ENCODE measurements at regions not wholly inside any gene's neighbourhood (a gene's known extent, or its start where the extent isn't known, plus 50 kb on each side); places are given as distances from the start of the nearest gene placed in this dataset.

GRCh38 chr1:88134983-88135921 lies 548.8 kb upstream of the PKN2 start:
- H3K36me3 ChIP-seq = no peaks in the 10 kb centered on the region
- H4K20me1 ChIP-seq = no peaks in the 10 kb centered on the region
- H3K27ac ChIP-seq = no peak overlapping the region
- H3K9me3 ChIP-seq (replicated peaks in 1 of 11) = 0 out of 22 replicates have a peak, but pooled peaks cover 0 to 7% (median 0%) of the 10 kb centered on the region in 11 experiments
- TF ChIP-seq Cebpa-rat (IDR thresholded peaks at IDR 0.05) = no peak
- no peak overlapping the region for H3K9ac ChIP-seq
- no peak overlapping the region for H3K4me2 ChIP-seq
- no peaks in the 10 kb centered on the region for H3K4me1 ChIP-seq
- no peak overlapping the region for H3K4me3 ChIP-seq
- no peaks in the 10 kb centered on the region for H3K27me3 ChIP-seq

GRCh38 chr1:88139633-88140032 lies 544.4 kb upstream of the PKN2 start:
- H3K27me3 ChIP-seq = no peaks in the 10 kb centered on the region
- H3K4me3 ChIP-seq = no peak overlapping the region
- H3K4me1 ChIP-seq = no peaks in the 10 kb centered on the region
- no peak overlapping the region for H3K27ac ChIP-seq
- no peaks in the 10 kb centered on the region for H3K36me3 ChIP-seq
- H3K9ac ChIP-seq = no peak overlapping the region
- H4K20me1 ChIP-seq = no peaks in the 10 kb centered on the region
- no peak overlapping the region for H3K4me2 ChIP-seq
- TF ChIP-seq Cebpa-rat (IDR thresholded peaks at IDR 0.05) = no peak
- H3K9me3 ChIP-seq (replicated peaks in 1 of 11) = no peaks in the 10 kb centered on the region; a peak in 1 of 22 replicates

- H3K27ac ChIP-seq = no peak overlapping the region
- H3K4me2 ChIP-seq = no peak overlapping the region
- H3K4me3 ChIP-seq = no peak overlapping the region
- no peaks in the 10 kb centered on the region; a peak in 1 of 22 replicates for H3K9me3 ChIP-seq (replicated peaks in 1 of 11)
- no peak for TF ChIP-seq Cebpa-rat (IDR thresholded peaks at IDR 0.05)
- H4K20me1 ChIP-seq = no peaks in the 10 kb centered on the region
- H3K27me3 ChIP-seq = no peaks in the 10 kb centered on the region
- no peak overlapping the region for H3K9ac ChIP-seq
- H3K4me1 ChIP-seq = no peaks in the 10 kb centered on the region
- no peaks in the 10 kb centered on the region for H3K36me3 ChIP-seq
These were observed 543.7 kb upstream of the PKN2 start for GRCh38 chr1:88140325-88140724.

GRCh38 chr1:88141499-88142074 lies 542.5 kb upstream of the PKN2 start:
- Histone ChIP-seq H3K9me3 (replicated peaks in 1 of 11) (no peaks in the 10 kb centered on the region; a peak in 1 of 22 replicates), H3K4me3 (no peak overlapping the region), H3K27ac (no peak overlapping the region), H4K20me1 (no peaks in the 10 kb centered on the region), H3K4me2 (peak overlapping the region in 2 of 11 experiments; percentile 25 to 26; a peak in 2 of 22 replicates), H3K4me1 (no peaks in the 10 kb centered on the region), H3K27me3 (no peaks in the 10 kb centered on the region), H3K36me3 (no peaks in the 10 kb centered on the region), H3K9ac (no peak overlapping the region)
- no peak for TF ChIP-seq Cebpa-rat (IDR thresholded peaks at IDR 0.05)

GRCh38 chr1:88145752-88146151 lies 538.3 kb upstream of the PKN2 start:
- Histone ChIP-seq H3K9ac (no peak overlapping the region), H4K20me1 (no peaks in the 10 kb centered on the region), H3K36me3 (no peaks in the 10 kb centered on the region), H3K4me3 (no peak overlapping the region), H3K27ac (no peak overlapping the region), H3K4me2 (no peak overlapping the region), H3K9me3 (replicated peaks in 1 of 11) (no peaks in the 10 kb centered on the region; a peak in 1 of 22 replicates), H3K27me3 (no peaks in the 10 kb centered on the region), H3K4me1 (no peaks in the 10 kb centered on the region)
- TF ChIP-seq Cebpa-rat (IDR thresholded peaks at IDR 0.05) = no peak

- no peak overlapping the region for H3K27ac ChIP-seq
- no peaks in the 10 kb centered on the region for H3K27me3 ChIP-seq
- no peak overlapping the region for H3K4me3 ChIP-seq
- H3K36me3 ChIP-seq = no peaks in the 10 kb centered on the region
- no peak overlapping the region for H3K4me2 ChIP-seq
- no peaks in the 10 kb centered on the region for H3K4me1 ChIP-seq
- no peaks in the 10 kb centered on the region for H4K20me1 ChIP-seq
- no peaks in the 10 kb centered on the region; a peak in 1 of 22 replicates for H3K9me3 ChIP-seq (replicated peaks in 1 of 11)
- no peak overlapping the region for H3K9ac ChIP-seq
- TF ChIP-seq Cebpa-rat (IDR thresholded peaks at IDR 0.05) = no peak
These were observed 534.4 kb upstream of the PKN2 start for GRCh38 chr1:88149686-88150085.

- H4K20me1 ChIP-seq = no peaks in the 10 kb centered on the region
- no peak overlapping the region for H3K9ac ChIP-seq
These were observed 533.7 kb upstream of the PKN2 start for GRCh38 chr1:88150330-88150729.

GRCh38 chr1:88163187-88163586 lies 520.9 kb upstream of the PKN2 start:
- H3K27ac ChIP-seq = no peak overlapping the region
- H3K4me2 ChIP-seq = no peak overlapping the region
- H3K9me3 ChIP-seq (replicated peaks in 1 of 11) = no peaks in the 10 kb centered on the region
- no peaks in the 10 kb centered on the region for H3K36me3 ChIP-seq
- no peaks in the 10 kb centered on the region for H4K20me1 ChIP-seq
- H3K9ac ChIP-seq = no peak overlapping the region
- H3K4me3 ChIP-seq = no peak overlapping the region
- H3K27me3 ChIP-seq = no peaks in the 10 kb centered on the region
- no peaks in the 10 kb centered on the region for H3K4me1 ChIP-seq
- no peak for TF ChIP-seq Cebpa-rat (IDR thresholded peaks at IDR 0.05)

More at GRCh38 chr1:88150330-88150729, 533.7 kb upstream of the PKN2 start:
- Histone ChIP-seq H3K27me3 (no peaks in the 10 kb centered on the region), H3K36me3 (no peaks in the 10 kb centered on the region), H3K4me3 (no peak overlapping the region), H3K27ac (no peak overlapping the region), H3K4me2 (no peak overlapping the region), H3K4me1 (no peaks in the 10 kb centered on the region), H3K9me3 (replicated peaks in 1 of 11) (no peaks in the 10 kb centered on the region)
- no peak for TF ChIP-seq Cebpa-rat (IDR thresholded peaks at IDR 0.05)

GRCh38 chr1:88168126-88168525 lies 515.9 kb upstream of the PKN2 start:
- Histone ChIP-seq H3K9me3 (replicated peaks in 1 of 11) (no peaks in the 10 kb centered on the region), H3K4me1 (no peaks in the 10 kb centered on the region), H3K4me3 (no peak overlapping the region), H3K36me3 (no peaks in the 10 kb centered on the region), H3K27ac (no peak overlapping the region), H3K9ac (no peak overlapping the region), H3K27me3 (no peaks in the 10 kb centered on the region), H3K4me2 (no peak overlapping the region), H4K20me1 (no peaks in the 10 kb centered on the region)
- TF ChIP-seq Cebpa-rat (IDR thresholded peaks at IDR 0.05) = no peak

- no peak for TF ChIP-seq Cebpa-rat (IDR thresholded peaks at IDR 0.05)
- Histone ChIP-seq H3K9ac (no peak overlapping the region), H3K27ac (no peak overlapping the region), H3K27me3 (no peaks in the 10 kb centered on the region), H3K4me2 (no peak overlapping the region), H4K20me1 (no peaks in the 10 kb centered on the region), H3K4me3 (no peak overlapping the region), H3K9me3 (replicated peaks in 1 of 11) (no peaks in the 10 kb centered on the region), H3K36me3 (no peaks in the 10 kb centered on the region), H3K4me1 (no peaks in the 10 kb centered on the region)
These were observed 514.9 kb upstream of the PKN2 start for GRCh38 chr1:88169139-88169538.

Measured in BLaER1 treated with 17β-estradiol and CSF1 and Interleukin-3, amounts not matched to agents 10 nM and 100 nM (cell line).